ENCODE measurements at regions not wholly inside any gene's neighbourhood (a gene's known extent, or its start where the extent isn't known, plus 50 kb on each side); places are given as distances from the start of the nearest gene placed in this dataset.

- no peaks in the 10 kb centered on the region for H3K9me3 ChIP-seq (ENCODE audit: insufficient read depth, low read depth, low read length)
- no peak overlapping the region for H3K4me2 ChIP-seq (ENCODE audit: low read depth, low read length, poor library complexity, severe bottlenecking)
- H2AFZ ChIP-seq (ENCODE audit: low read length), result no peak overlapping the region
- H3F3A ChIP-seq (ENCODE audit: low read depth), result no peaks in the 10 kb centered on the region
- no peak overlapping the region for H3K9ac ChIP-seq (ENCODE audit: low read depth, low read length, poor library complexity, severe bottlenecking)
- no peaks in the 10 kb centered on the region for H3K27me3 ChIP-seq (ENCODE audit: insufficient read depth, low read length, poor library complexity, severe bottlenecking)
- no peaks in the 10 kb centered on the region for H4K20me1 ChIP-seq (ENCODE audit: insufficient read depth, low read length, poor library complexity, severe bottlenecking)
- no peaks in the 10 kb centered on the region for H3K36me3 ChIP-seq (ENCODE audit: insufficient read depth, low read length)
- H3K4me3 ChIP-seq (ENCODE audit: low read length, poor library complexity, severe bottlenecking), result no peak overlapping the region
- H3K9me2 ChIP-seq (replicated peaks; ENCODE audit: low read depth, low read length), result no peaks in the 10 kb centered on the region
- TF ChIP-seq, protein P1, sequence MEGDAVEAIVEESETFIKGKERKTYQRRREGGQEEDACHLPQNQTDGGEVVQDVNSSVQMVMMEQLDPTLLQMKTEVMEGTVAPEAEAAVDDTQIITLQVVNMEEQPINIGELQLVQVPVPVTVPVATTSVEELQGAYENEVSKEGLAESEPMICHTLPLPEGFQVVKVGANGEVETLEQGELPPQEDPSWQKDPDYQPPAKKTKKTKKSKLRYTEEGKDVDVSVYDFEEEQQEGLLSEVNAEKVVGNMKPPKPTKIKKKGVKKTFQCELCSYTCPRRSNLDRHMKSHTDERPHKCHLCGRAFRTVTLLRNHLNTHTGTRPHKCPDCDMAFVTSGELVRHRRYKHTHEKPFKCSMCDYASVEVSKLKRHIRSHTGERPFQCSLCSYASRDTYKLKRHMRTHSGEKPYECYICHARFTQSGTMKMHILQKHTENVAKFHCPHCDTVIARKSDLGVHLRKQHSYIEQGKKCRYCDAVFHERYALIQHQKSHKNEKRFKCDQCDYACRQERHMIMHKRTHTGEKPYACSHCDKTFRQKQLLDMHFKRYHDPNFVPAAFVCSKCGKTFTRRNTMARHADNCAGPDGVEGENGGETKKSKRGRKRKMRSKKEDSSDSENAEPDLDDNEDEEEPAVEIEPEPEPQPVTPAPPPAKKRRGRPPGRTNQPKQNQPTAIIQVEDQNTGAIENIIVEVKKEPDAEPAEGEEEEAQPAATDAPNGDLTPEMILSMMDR (conservative IDR thresholded peaks at IDR 0.05; ENCODE audit: low read length), result no peak
- TF ChIP-seq EZH2phosphoT487 (IDR thresholded peaks at IDR 0.05; ENCODE audit: borderline replicate concordance), result no peak
- no peaks in the 10 kb centered on the region for H3K79me2 ChIP-seq (ENCODE audit: insufficient read depth, low read length)
- no peaks in the 10 kb centered on the region for H3K4me1 ChIP-seq (ENCODE audit: insufficient read depth, low read length, poor library complexity, severe bottlenecking)
Measured at GRCh38 chr9:99354104-99354503, 132.0 kb downstream of the SEC61B start.

- TF ChIP-seq, protein P1 (conservative IDR thresholded peaks at IDR 0.05; ENCODE audit: low read length), result no peak
- no peak for TF ChIP-seq EZH2phosphoT487 (IDR thresholded peaks at IDR 0.05; ENCODE audit: borderline replicate concordance)
- no peaks in the 10 kb centered on the region for H3K27me3 ChIP-seq (ENCODE audit: insufficient read depth, low read length, poor library complexity, severe bottlenecking)
- no peak overlapping the region for H3K9ac ChIP-seq (ENCODE audit: low read depth, low read length, poor library complexity, severe bottlenecking)
- no peaks in the 10 kb centered on the region for H3K4me1 ChIP-seq (ENCODE audit: insufficient read depth, low read length, poor library complexity, severe bottlenecking)
- H3K36me3 ChIP-seq (ENCODE audit: insufficient read depth, low read length), result no peaks in the 10 kb centered on the region
- H2AFZ ChIP-seq (ENCODE audit: low read length), result no peak overlapping the region
- H3K4me3 ChIP-seq (ENCODE audit: low read length, poor library complexity, severe bottlenecking), result no peak overlapping the region
- no peaks in the 10 kb centered on the region for H4K20me1 ChIP-seq (ENCODE audit: insufficient read depth, low read length, poor library complexity, severe bottlenecking)
- H3K4me2 ChIP-seq (ENCODE audit: low read depth, low read length, poor library complexity, severe bottlenecking), result no peak overlapping the region
- no peaks in the 10 kb centered on the region for H3K9me2 ChIP-seq (replicated peaks; ENCODE audit: low read depth, low read length)
- H3K79me2 ChIP-seq (ENCODE audit: insufficient read depth, low read length), result no peaks in the 10 kb centered on the region
- no peaks in the 10 kb centered on the region for H3F3A ChIP-seq (ENCODE audit: low read depth)
- no peaks in the 10 kb centered on the region for H3K9me3 ChIP-seq (ENCODE audit: insufficient read depth, low read depth, low read length)
Measured at GRCh38 chr9:99356512-99356971, 134.5 kb downstream of the SEC61B start.

GRCh38 chr9:99357575-99357974 lies 135.5 kb downstream of the SEC61B start:
- Histone ChIP-seq H3K9ac (ENCODE audit: low read depth, low read length, poor library complexity, severe bottlenecking) (no peak overlapping the region), H3K79me2 (ENCODE audit: insufficient read depth, low read length) (no peaks in the 10 kb centered on the region)
- TF ChIP-seq, protein P1 (conservative IDR thresholded peaks at IDR 0.05; ENCODE audit: low read length), result no peak
- TF ChIP-seq EZH2phosphoT487 (IDR thresholded peaks at IDR 0.05; ENCODE audit: borderline replicate concordance), result no peak

More at GRCh38 chr9:99357575-99357974, 135.5 kb downstream of the SEC61B start:
- no peaks in the 10 kb centered on the region for H3K9me3 ChIP-seq (ENCODE audit: insufficient read depth, low read depth, low read length)
- no peaks in the 10 kb centered on the region for H3K9me2 ChIP-seq (replicated peaks; ENCODE audit: low read depth, low read length)
- H3K4me2 ChIP-seq (ENCODE audit: low read depth, low read length, poor library complexity, severe bottlenecking), result no peak overlapping the region
- no peaks in the 10 kb centered on the region for H4K20me1 ChIP-seq (ENCODE audit: insufficient read depth, low read length, poor library complexity, severe bottlenecking)
- no peak overlapping the region for H3K4me3 ChIP-seq (ENCODE audit: low read length, poor library complexity, severe bottlenecking)
- no peaks in the 10 kb centered on the region for H3K36me3 ChIP-seq (ENCODE audit: insufficient read depth, low read length)
- H3K4me1 ChIP-seq (ENCODE audit: insufficient read depth, low read length, poor library complexity, severe bottlenecking), result no peaks in the 10 kb centered on the region
- H3K27me3 ChIP-seq (ENCODE audit: insufficient read depth, low read length, poor library complexity, severe bottlenecking), result no peaks in the 10 kb centered on the region
- no peaks in the 10 kb centered on the region for H3F3A ChIP-seq (ENCODE audit: low read depth)
- no peak overlapping the region for H2AFZ ChIP-seq (ENCODE audit: low read length)
